Right lobe of liver (tissue), 4 donors: ENCODE measurements at regions not wholly inside any gene's neighbourhood (a gene's known extent, or its start where the extent isn't known, plus 50 kb on each side); places are given as distances from the start of the nearest gene placed in this dataset.

Source experiments
- POLR2A ChIP-seq: fragments of 450-650 bp; IDR thresholded peaks from one replicate; pipeline ENCODE4 v1.6.1; 2017; ENCODE audit warnings: antibody characterized with exemption, mild to moderate bottlenecking
- TF ChIP-seq, protein P1 (sequence below), 4 donors: fragments of 200-600 bp in 3 of 4; fragments of 450-650 bp in 1 of 4; IDR thresholded peaks; one replicate each; pipeline versions ENCODE4 v1.5.1 to v1.8.0; 2016 to 2022; ENCODE audit warnings: antibody characterized with exemption in 4 of 4, mild to moderate bottlenecking in 2 of 4
- donor health status: DM: no; HTN: no; CAD: no.
- donor health status: DM: no; HTN: no; CAD: no.
- donor health status: DM: no; HTN: yes; CAD: no.

DNA sequence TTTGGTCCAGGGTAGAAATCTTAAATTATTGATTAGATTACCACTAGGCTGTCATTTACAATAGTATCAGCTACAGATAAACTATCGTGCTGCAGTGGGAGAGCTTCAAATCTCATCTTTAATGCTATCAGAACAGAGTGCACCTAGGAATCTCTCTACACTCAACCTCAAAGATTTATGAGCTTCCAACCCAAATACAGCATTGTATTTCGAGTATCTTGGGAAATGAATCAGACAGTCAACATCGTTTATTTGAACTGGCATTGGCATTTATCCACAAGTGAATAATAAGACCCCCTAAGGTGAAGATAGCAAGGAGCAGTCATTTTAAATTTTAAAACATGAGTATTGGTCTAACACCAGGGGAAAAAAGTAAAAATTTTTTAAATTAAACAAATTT, 1203.2 kb downstream of the CDH12 start:
- TF ChIP-seq POLR2A, result no peak
- TF ChIP-seq, protein P1, sequence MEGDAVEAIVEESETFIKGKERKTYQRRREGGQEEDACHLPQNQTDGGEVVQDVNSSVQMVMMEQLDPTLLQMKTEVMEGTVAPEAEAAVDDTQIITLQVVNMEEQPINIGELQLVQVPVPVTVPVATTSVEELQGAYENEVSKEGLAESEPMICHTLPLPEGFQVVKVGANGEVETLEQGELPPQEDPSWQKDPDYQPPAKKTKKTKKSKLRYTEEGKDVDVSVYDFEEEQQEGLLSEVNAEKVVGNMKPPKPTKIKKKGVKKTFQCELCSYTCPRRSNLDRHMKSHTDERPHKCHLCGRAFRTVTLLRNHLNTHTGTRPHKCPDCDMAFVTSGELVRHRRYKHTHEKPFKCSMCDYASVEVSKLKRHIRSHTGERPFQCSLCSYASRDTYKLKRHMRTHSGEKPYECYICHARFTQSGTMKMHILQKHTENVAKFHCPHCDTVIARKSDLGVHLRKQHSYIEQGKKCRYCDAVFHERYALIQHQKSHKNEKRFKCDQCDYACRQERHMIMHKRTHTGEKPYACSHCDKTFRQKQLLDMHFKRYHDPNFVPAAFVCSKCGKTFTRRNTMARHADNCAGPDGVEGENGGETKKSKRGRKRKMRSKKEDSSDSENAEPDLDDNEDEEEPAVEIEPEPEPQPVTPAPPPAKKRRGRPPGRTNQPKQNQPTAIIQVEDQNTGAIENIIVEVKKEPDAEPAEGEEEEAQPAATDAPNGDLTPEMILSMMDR (IDR thresholded peaks at IDR 0.05), result no peak
